ENCODE measurements at regions not wholly inside any gene's neighbourhood (a gene's known extent, or its start where the extent isn't known, plus 50 kb on each side); places are given as distances from the start of the nearest gene placed in this dataset.

DNA sequence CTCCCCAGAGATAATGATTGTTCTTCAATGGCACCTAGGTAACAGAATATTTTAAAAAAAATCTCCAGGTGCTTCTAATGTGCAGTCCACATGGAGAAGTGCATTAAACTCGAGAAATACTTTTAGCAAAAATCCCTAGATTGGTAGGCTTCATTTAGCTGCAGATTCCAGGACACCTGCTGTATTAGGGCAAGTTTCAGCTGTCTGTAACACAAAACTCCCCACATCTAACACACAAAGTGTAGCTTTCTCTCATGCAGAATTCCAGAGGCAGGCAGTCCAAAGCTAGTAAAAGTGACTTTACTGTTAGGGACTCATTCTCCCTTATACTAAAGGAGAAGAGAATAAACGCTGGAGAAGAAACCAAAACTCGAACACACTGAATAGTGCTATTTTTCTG is 1414.3 kb upstream of the B3GALT2 start:
- no peak for DNase-seq

DNA sequence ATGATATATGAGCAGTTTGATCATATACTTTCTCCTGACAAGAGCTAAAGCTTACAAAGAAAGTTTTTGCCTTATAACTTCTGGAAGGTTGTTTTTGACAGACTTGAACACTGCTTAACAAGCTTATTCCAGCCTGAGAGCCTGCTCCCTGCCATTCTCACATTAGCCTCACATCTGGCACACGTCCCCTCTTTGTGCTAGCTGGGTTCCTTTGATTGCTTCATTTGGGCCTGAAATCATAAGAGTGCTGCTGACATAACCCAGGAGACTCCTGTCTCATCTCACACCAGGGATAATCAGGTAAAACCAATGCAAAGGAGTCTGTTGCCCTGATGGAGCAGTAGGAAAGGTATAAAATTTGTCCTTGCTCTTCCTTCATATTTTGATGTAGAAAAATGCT is 1411.7 kb upstream of the B3GALT2 start:
- DNase-seq = no peak

DNA sequence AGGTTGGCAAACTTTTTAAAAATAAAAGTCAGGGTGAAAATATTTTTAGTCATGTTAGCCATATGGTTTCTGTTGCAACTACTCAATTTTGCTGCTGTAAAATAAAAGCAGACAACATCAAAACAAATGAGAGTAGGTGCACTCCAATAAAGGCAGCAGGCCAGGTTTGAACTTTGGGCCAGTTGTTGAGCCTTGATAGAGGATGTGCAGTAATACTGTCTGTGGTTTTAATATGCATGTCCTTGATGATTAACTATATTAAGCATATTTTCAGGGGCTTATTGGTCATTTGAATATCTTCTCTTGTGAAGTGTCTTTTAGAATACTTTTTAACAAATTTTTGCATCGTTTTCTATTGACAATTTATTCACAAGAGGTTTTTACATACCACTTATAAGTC is 1399.9 kb upstream of the B3GALT2 start:
- DNase-seq = no peak

DNA sequence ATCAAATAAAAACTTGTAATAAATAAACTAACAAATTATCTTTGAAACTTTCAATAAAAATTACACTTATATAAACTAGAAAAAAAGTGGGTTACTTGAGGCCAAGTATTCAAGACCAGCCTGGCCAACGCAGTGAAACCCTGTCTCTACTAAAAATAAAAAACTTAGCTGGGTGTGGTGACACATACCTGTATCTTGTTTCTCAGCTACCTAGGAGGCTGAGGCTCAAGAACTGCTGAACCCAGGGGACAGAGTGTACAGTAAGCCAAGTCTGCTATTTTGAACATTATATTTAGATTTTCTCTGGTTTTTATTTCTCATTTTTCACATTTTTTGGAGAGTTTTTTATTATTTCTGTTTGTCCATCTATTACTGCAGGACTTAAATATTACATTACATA is 1397.6 kb upstream of the B3GALT2 start:
- no peak for DNase-seq

DNA sequence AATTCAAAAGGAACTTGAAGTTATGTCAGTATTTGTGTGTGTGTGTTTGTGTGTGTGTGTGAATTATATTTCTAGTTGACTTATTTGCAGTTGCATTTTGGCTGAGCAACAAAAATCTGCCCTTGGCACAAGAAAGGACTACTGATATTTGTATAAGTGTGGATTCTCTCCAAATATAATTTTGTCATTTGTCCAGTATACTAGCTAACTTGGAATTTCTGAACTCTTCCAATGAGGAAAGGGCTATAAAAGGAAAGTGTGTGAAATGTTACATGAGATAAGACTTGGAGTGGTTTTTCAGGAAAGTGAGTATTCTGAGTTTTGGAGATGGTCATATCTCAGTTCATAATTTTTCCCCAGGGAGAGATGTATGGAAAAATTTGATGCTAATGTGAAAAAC is 1384.1 kb upstream of the B3GALT2 start:
- DNase-seq = no peak

DNA sequence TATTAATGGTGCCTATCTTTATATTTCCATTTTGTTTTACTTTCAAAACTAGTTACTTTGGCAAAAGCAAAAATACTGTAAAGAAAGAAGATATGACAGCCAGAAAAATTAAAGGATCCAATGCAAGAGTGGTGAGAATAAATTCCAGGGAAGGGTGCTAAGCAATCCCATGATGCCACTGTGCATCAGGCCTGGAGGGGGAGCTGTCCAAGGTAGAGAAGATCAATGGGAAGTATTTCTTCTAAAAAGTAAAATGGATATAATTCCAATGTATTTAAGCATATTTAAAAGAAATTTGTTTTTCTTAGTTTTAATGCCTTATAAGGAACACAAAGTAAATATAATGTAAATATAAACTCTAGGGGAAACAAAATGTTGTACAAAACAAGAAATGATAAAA is 1382.2 kb upstream of the B3GALT2 start:
- no peak for DNase-seq

DNA sequence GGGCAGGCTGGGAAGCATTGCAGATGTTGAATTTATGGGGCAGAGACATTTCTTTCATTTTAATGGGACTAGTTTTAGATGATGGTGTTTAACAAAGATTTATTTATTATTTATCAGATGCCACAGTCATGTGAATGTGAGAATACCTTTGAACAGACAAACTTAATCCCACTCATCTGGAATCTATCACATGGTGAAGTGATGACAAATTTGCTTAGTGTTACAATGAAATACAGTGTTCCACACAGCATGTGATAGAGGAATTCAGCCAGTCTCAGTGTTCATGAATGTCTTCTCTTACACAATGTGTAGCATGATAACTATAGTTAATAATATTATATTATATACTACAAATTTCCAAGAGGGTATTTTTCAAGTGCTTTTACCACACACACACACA is 1361.7 kb upstream of the B3GALT2 start:
- DNase-seq = no peak

DNA sequence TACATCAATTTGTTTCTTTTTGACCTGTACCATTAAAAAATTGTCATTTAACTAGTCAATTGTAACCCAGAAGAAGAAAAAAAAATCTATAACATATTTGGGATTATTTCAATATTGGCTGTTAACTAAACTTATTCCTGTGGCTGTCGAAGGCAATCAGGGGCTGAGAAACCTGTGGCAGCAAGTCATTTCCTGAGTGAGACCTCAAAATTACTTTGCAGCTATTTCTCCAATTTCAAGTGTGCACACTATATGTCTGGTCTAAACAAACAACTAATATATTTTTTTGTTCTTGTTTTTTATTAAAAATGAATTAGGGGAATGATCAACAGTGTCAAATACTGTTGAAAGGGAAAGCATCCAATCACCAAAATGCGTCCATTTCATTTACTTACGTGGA is 1357.6 kb upstream of the B3GALT2 start:
- no peak for DNase-seq

DNA sequence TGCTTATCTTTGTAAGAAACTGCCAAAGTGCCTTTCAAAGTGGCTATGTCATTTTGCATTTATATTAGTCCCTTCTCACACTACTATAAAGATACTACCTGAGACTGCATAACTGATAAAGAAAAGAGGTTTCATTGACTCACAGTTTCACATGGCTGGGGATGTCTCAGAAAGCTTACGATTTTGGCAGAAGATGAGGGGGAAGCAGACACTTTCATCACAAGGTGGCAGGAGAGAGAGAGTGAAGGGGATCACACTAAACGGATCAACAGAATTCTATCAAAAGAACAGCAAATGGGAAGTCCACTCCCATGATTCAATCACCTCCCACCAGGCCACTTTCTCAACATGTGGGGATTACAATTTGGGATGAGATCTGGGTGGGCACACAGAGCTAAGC is 1352.0 kb upstream of the B3GALT2 start:
- no peak for DNase-seq

DNA sequence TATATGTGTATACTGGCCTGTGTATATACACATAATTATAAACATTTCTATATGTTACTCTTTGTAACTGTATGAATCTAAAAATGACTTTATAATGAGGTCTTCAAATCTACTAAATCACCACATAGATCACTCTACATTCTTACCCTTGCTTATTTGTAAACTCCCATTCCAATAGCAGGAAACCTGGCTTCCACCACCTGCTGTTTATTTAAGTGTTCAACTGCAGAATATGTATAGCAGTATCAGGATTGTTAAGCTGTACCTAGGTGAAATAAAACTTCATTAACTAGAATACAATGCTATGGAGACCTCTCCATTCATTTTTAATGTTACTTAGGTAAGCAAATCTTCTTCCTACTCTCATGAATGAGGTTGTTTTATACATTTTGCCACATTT is 1351.1 kb upstream of the B3GALT2 start:
- DNase-seq = no peak

DNA sequence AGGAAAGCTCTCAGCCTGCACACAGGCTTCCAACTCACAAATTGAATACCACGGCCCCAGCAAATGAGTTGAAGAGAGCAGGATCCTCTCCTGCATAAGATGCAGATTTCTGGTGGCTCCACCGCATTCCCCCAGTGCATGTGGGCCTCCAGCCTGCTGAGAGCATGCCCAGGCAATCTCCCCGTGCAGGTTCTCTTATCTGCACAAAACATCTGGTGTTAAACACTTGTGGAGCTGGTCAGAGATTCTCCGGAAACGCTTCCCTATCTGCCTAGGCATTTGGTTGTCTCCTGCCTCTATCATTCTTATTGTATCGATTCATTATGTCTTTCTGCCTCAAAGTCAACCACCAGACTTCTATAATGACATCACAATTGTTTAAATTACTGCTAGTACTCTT is 1349.0 kb upstream of the B3GALT2 start:
- no peak for DNase-seq

DNA sequence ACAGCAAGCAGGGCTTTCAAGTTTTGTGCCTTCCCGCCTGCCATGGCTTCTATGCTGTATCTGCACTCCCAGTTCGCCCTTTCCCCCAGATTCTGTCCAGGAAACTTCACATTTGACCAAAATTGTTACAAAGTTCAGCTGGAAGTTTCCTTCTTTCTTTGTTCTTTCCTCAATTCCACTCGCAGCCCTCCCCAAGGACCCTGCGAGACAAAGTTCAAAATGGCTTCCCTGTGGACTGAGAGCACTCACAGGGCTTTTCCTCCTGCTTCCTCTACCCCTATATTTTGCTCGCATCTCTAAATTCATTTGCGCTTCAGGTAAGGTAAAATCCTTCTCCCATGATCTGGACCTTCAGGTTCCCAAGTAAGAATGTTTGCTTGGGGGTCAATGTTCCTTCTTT is 1348.4 kb upstream of the B3GALT2 start:
- no peak for DNase-seq

DNA sequence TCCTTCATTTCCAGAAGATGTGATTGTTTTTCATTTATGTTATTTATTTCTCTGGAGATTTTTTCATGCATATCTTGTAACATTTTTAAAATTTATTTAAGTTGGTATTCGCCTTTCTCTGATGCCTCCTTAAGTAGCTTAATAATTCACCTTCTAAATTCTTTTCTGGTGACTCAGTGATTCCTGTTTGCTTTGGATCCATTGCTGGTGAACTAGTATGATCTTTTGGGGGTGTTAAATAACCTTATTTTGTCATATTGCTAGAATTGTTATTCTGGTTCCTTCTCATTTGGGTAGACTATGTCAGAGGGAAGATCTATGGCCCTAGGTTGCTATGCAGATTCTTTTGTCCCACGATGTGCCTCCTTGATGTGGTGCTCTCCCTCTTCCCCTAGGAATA is 1347.2 kb upstream of the B3GALT2 start:
- no peak for DNase-seq

DNA sequence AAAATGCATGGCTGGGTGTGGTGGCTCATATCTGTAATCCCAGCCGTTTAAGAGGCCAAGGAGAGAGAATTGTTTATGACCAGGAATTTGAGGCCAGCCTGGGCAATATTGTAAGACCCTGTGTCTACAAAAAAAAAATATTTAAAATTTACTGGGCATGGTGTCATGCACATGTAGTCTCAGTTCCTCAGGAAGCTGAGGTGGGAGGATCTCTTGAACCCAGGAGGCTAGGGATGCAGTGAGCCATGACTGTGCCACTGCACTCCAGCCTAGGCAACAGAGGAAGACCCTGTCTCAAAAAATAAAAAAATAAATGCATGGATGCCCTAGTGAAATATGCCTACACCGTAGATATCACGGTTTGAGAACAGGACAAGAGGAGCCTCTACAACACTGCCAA is 1331.2 kb upstream of the B3GALT2 start:
- DNase-seq = no peak

DNA sequence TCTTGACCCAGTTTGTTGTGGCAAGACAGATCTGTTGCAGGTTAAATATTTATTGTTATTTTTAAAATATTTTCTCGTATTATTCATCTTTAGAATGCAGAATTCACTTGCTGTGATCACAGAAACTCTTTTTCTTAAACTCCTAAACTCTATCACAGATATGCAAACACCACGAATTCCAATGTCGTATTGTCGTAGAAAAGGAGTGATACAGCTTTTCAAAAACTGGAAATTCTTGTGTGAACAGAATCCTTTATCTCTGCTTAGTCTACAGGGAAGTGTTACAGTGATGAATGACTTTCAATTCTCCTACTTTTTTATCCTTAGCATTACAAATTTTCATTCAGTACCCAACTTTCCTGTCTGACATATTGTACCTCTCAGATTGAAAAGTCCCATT is 1329.5 kb upstream of the B3GALT2 start:
- no peak for DNase-seq

DNA sequence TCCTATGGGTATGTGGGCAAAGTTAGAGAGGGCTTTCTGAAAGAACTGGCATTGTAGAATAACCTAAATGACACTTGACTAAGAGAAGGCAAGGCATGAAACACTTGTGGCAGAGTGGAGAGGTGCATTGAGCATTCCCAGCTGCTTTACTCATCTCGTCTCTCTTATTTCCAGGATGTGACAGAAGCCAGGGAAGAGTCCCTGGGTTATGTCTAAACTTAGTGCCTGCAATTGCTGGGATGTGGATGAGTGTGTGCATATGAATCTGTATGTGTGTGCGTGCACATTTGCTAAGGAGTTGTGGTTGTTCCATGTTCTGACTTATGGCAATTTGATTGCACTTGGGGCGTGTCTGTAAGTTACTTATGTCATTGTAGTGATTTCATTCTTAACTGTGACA is 1326.5 kb upstream of the B3GALT2 start:
- DNase-seq = peak; percentile 7

DNA sequence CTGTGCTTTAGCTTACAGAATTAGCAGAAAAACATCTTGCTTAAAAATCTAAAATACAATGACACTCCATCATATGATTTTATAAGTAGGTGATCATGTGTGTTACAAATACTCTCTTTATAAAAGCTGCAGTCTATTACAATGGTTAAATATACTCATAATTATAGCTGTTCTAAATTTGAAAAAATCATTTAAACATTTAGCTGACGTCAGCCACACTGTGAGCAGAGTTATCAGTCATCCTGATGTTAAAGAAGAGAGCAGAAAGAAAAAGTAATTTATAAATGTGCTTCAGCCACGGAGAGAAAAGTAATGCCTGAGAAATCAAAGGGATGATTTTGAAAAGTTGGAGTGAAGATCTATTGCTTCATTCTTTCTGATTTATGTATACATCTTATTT is 1325.9 kb upstream of the B3GALT2 start:
- DNase-seq = no peak

DNA sequence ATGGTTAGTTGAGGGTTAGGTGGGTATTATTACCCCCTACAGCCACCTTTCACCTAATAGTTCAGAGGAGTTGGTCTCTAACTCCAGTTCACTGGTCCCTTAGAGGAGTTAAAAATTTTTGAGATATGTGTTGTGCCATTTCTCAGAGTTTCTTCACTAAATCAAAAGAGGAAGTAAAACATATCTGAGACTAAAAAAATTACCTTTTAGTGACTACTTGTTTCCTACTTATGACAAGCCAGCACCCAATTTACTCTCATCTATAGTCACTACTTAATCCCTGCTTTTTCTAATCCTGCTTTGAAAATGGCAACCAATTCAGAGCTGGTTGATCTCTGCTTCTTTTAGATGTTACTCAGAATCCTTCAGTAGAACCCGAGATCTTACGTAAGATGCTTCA is 1316.8 kb upstream of the B3GALT2 start:
- DNase-seq = no peak

DNA sequence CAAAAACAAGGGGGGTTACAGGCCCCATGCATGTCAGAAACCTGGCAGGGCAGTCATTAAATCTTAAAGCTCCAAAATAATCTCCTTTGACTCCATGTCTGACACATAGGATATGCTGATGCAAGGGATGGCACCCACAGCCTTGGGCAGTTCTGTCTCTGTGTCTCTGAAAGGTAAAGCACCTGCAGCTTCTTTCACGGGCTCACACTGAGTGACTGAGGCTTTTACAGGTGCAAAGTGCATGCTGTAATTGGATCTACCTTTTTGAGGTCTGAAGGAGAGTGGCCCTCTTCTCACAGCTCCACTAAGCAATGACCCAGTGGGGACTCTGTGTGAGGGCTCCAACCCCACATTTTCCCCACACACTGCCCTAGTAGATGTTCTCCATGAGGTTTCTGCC is 1309.0 kb upstream of the B3GALT2 start:
- DNase-seq = no peak

DNA sequence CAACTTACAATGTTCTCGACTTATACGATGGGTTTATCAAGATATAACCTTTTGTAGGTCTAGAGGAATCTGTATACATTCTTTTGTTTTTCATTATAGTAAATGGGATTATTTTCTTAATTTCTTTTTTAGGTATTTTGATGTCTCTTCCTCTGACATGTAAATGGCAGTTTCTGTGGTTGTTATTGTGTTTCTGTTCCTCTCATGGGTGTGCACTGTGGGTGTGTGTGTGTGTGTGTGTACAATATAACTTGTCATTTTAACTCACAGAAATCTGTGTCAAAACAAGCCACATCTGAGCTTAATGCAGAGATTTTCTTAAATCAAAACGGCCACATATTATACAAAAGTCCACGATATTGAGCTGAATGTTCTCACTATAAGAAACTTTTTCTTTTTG is 1300.8 kb upstream of the B3GALT2 start:
- no peak for DNase-seq

DNA sequence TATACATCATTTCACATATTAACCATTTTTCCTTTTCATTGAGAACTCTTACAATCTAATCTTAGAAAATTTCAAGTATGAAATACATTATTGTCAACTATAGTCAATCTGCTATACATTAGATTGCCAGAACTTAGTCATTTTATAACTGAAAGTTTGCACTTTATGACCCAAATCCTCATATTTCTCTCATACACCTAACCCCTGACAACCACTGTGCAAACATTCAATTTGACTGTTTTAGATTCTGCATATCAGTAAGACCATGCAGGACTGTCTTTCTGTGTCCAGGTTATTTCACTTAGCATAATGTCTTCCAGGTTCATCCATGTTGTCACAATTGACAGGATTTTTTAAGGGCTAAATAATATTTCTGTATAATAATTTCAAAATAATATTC is 1299.0 kb upstream of the B3GALT2 start:
- DNase-seq = no peak

DNA sequence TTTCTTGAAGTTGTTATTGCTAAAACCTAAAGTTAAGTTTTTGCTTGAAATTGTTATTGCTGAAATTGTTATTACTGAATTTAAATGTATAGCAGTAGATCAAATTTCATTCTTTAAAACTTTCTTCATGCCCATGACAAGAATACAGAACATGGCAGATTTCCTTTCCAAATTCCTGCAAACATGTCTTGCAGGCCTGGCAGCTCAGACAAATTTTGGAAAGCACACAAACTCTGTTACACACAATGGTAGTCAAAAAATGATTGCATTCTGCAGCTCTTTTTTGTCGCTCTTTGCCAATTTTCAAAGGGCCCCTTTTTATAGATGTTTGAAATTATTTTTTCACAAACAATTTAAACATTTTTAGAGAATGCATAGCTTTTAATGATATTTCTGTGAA is 1292.3 kb upstream of the B3GALT2 start:
- DNase-seq = no peak

DNA sequence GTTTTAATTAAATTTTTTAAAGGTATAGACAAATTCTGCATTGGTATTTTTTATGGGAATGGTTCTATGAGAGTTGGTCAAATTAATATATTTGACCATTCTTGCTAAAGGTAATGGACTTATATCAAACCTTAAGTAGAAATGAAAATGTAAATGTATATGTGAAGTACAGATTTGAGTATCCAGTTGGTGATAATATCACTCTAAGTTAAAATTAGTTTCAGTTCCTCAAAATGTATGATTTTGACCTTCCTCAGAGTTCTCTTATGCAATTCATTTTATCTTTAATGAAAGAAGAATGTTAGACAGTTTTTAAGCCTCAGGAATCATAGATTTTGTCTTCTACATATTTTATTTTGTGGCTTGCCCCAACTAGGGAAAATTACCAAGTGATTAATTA is 1291.5 kb upstream of the B3GALT2 start:
- no peak for DNase-seq

DNA sequence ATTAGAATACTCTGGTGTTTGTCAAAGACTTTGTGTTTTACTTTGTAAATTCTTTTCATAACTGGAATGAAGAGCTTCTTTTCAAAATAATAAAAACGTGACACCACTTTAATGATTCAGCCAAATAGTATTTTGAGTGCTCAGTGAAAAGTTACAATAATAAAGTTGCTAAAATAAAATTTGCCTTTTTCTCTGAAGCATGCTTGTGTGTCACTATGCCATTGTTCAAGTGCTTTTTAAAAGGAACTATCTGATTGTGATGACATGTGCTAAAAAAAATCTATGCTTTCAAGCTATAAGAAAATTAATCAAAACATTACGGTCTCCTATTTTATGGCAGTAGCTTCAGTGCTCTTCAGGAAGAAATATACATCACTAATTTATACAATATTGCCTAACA is 1290.5 kb upstream of the B3GALT2 start:
- no peak for DNase-seq

DNA sequence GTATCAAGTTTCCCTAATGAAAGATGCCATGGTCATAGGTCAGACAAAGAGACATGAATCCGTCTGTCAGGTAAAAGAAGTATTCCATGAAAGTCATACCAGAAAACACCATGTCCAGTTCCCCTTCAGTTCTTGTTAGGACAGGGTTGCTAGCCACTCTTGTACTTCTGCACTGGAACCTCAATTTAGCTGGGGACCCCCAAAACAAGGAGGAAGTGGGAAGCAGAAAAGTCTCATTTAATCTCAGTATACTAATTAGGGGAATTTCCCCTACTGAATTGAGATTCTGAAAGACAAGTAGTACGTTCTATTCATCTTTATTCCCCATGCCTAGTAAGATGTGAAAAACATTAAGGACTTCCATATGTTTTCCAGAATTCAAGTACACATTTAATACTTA is 1289.9 kb upstream of the B3GALT2 start:
- DNase-seq = no peak

DNA sequence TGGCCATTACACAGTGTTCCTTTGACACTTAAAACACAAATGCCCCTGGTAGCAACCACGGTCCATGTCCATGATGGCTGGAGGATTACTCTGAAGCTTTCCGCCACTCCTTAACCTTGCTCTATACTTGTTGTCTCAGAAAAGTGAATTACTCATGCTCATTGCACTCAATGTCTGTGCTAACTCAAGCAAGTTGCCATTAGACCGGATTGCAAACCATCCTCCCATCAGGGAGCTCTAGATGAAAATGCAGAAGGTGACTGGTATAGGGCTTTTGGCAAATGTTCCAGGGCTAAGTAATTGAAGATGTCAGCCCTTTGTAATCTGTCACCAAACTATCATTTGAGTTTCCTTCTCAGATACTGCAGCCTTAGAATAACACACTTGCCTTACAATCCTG is 1288.3 kb upstream of the B3GALT2 start:
- DNase-seq = no peak

DNA sequence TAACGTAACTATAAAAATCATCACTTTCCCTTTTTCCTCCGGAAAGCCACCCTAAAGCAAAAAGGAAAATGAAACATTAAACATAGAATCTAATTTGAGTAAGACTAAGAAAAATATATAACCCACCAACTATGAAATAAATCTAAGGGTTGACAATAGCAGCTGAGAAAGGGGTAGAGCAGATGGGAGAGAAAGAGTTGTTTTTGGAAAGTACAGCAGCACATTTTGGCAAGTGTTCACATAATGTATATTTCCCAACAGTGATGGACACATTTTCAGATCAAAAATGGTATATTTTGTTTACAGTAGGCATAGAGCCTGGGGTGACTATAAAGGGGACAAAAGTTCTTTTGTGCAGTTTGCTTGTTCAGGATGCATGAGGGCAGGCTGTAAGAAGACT is 1287.4 kb upstream of the B3GALT2 start:
- DNase-seq = no peak

All from HCEC 1CT (cell line).